Stimulated activated CD8-positive, alpha-beta memory T cell treated with anti-CD3 and anti-CD28 coated beads, Interleukin-4, amount 100 ng/mL, for 48 hours (primary cell): ENCODE measurements at regions not wholly inside any gene's neighbourhood (a gene's known extent, or its start where the extent isn't known, plus 50 kb on each side); places are given as distances from the start of the nearest gene placed in this dataset.
"Not testable (repeated sequence)": the region's sequence is repeated elsewhere in the genome, so short reads cannot be mapped to it uniquely, and the experiment has no call there.

Experiments
- DNase-seq: peaks from one replicate; pipeline ENCODE4 v3.0.0-alpha.2; 2020

DNA sequence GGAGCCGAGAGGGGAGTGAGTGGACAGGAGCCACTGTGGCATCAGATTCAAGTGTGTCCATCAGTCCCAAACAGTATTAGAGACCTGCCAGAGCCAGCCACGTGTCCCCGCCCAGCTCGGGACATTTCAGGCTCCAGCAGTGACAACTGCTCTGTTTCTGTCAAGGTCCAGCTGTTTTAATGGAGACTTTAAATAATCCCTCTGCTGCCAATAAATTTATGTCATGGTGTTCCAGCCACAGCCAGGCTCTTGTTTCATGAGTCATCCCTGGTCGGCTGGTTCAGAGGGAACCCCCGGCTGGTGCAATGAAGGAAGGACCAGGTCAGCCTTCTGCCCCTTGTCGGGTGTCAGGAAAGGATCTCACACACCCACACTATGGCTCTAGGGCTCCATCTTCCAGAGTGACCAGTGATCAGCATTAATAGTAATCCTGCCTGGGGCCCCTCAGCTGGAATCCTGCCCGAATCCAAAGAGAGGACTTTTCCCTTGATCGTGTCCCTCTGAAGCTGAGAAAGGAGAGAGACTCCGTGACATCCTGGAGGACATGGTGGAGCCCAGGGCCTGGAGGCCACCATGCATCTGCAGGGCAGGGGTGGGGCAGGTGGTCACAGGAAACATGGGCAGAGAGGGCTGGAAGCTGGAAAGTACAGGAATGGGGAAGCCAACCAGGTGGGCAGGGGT is 197.3 kb downstream of the MATN1 start:
- DNase-seq = no peak

- no peak for DNase-seq
These were observed 197.8 kb downstream of the MATN1 start for GRCh38 chr1:30525631-30525970.

- no peak for DNase-seq
These were observed 198.4 kb downstream of the MATN1 start for GRCh38 chr1:30524840-30525617.

GRCh38 chr1:30524025-30524555 is 199.3 kb downstream of the MATN1 start:
- not testable (repeated sequence) for DNase-seq

DNA sequence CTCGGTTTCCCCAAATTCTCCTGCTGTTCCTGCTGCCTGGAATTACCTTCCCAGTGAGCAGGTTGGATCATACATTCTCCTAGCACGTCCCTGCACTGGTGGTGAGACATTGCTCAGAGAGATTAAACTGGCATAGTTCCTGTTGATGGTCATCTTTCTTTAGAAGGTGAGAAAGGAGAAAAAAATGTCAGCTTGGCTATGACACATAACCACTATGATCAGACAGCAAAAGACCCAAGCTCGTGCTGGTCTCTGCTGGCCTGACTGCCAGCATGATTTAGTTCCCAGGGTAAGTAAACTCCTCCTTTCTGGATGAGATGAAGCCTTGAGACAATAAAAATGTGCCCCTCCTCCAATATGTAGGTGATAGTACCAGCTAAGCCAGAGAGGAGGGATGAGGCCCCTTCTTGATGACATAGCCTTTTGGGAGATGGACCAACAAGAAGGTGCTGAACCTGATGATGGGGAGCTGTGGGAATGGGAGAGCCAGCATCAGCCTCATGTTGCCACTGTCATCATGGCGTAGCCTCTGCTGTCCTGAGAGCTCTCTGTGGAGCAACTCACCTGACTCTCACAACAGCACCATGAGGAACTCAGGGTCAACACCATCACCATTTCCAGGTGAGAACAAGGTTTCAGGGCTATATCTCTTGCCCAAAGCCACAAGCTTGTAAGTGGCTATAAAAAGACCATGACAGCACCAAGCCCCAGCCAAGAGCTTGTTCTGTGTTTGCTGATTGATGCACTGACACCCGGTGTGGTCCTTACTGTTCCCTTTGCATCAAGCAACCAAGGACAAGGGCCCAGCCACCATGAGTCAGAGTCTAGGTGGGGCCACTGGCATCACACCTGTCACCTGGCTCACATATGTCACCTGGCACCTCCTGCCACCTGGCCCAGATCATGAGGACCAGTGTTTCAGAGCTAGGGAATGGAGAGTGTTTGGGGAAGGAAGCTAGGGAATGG is 200.0 kb downstream of the MATN1 start:
- DNase-seq = no peak

DNA sequence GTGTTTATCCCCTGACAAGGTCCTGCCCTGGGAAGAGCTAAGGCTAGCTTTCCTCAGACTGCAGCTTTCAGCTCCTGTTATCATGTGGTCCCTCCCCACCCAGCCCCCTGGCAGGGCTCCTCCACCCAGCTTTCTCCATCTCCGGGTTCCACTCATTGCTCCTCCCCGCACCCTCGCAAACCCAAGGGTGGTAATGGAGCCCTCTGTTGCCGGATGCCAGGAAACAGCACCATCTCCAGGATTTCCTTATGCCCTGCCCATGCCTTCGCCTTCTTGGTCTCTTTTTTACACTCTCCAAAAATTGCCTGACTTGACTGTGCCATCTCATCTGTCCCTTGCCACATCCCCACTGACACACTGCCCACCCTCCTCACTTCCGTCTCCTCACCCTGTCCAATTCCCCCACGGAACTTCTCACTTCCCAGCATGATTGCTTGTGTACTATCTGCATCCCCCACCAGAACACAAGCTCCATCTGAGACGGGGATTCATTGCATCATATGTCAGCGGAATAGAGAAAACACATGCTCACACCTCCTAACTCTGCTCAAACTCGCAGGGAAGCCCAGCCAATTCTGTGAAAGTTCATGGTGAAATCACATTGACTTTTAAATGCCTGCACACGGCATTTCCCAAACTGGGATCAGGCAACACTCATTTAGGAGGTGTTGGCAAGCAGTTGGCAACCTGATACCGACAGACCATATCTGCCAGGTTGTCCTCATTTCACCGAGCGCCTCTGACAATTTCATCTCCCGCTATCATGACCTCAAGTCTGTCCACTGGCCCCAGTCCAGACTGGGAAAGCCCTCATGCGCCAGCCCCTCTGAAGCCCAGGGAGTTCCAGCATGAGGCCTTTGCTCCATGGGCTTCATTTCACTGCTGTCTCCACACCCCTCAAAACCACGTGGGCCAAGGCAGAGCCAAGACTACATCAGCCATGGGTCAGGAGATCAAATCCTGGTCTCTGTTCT is 201.1 kb downstream of the MATN1 start:
- DNase-seq = no peak

DNA sequence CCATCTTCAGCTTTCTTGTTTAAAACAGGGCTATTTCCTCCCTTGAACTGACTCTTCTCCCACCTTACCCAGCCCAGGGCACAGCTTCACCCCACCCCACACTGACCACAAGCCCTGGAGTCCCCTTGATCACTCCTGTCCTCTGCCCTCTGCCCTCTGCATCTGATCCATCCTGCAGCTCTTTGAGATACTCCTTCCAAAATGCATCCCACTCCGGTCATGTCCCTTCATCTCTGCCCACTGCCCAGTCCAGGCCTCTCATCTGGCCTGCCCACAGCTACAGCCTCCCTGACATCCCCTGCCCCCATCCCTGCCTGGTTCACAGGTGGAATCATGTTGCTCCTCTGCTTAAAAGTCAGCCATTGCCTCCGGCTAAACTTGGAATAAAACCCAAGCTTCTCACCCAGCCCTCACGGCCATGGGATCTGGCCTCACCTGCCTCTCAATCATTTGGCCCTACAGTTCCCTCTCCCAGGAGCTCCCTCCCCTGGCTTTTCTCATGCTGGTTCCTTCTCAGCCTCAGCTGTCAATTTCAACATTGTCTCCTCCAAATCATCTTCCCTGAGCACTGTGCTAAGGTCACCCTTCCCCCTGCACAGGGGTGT is 202.0 kb downstream of the MATN1 start:
- no peak for DNase-seq

- no peak for DNase-seq
These were observed 202.9 kb downstream of the MATN1 start for GRCh38 chr1:30520476-30520875.

GRCh38 chr1:30519201-30519763 is 204.1 kb downstream of the MATN1 start:
- DNase-seq = no peak

DNA sequence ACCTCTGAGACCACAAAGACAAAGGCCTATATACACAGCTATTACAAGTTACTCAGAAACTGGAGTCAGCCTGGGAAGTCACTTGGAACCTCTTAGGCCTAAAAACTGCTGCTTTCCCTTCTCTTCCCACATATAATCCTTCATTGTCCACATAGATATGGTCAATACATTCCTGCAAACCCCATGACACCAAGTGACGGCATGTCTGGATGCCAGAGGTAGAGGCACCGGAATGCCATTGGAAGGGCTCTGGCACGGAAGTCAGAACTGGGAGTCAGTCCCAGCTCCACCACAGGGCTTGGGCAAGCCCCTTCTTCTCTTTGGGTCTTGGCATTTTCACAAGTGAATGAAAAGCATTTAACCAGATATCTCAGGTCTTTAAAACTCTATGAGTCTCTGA is 204.7 kb downstream of the MATN1 start:
- no peak for DNase-seq

- no peak for DNase-seq
These were observed 205.2 kb downstream of the MATN1 start for GRCh38 chr1:30518186-30518585.

DNA sequence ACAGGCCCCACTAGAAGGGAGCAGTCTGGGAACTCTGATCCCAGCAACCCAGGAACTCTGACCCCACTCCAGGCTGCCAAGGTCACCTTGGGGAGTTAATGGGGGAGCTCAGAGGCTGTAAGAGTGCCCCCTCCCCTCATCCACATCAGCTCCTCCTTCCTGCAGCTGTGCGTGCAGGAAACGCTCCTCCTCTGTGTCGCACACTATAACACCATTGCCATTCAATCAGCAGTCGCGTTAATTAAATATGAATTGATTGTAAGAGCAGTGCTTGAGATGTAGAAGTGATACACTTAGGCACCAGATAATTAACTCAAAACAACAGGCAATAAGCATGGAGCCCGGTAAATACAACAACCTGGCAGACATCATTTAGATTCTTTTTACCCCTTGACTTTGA is 205.7 kb downstream of the MATN1 start:
- not testable (repeated sequence) for DNase-seq

- DNase-seq = not testable (repeated sequence)
These were observed 206.1 kb downstream of the MATN1 start for GRCh38 chr1:30517241-30517640.

- no peak for DNase-seq
These were observed 206.9 kb downstream of the MATN1 start for GRCh38 chr1:30516485-30516858.

GRCh38 chr1:30515755-30516484 is 207.5 kb downstream of the MATN1 start:
- DNase-seq = no peak

- DNase-seq = no peak
These were observed 208.4 kb downstream of the MATN1 start for GRCh38 chr1:30514945-30515344.

GRCh38 chr1:30514137-30514654 is 209.2 kb downstream of the MATN1 start:
- DNase-seq = no peak

GRCh38 chr1:30513396-30514136 is 209.8 kb downstream of the MATN1 start:
- DNase-seq = no peak

DNA sequence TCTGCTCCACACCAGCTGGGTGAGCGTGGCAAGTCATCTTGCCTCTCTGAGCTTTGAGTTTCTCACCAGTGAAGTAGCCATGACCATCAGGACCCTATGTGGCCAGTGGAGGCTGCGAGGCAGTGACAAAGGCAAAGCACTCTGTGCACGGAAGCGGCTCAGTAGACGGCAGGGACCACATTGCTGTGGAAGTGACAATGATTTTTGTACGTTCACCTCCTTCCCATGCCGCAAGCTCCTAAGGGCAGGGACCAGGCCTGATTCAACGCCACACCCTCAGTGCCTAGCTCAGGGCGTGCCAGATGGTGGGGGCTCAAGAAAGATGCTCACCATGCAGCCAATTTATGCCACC is 210.5 kb downstream of the MATN1 start:
- DNase-seq = no peak
